ENCODE measurements at regions not wholly inside any gene's neighbourhood (a gene's known extent, or its start where the extent isn't known, plus 50 kb on each side); places are given as distances from the start of the nearest gene placed in this dataset.
A peak's percentile ranks its signal among the peaks of the same experiment; 100 is the strongest.

GRCh38 chr4:3880615-3881120 lies 114.5 kb downstream of the ADRA2C start:
- TF ChIP-seq CTCF (IDR thresholded peaks at IDR 0.05) (peak in 6 of 7 experiments; percentile 6 to 85 (median 69)), EP300 (IDR thresholded peaks at IDR 0.05) (no peak), POLR2A (IDR thresholded peaks at IDR 0.05) (no peak)

All from stomach (tissue), 4 donors.